ENCODE measurements at regions not wholly inside any gene's neighbourhood (a gene's known extent, or its start where the extent isn't known, plus 50 kb on each side); places are given as distances from the start of the nearest gene placed in this dataset.

- TF ChIP-seq EZH2 (IDR thresholded peaks at IDR 0.05): no peak
- no peak for TF ChIP-seq POLR2AphosphoS5 (IDR thresholded peaks at IDR 0.05; ENCODE audit: borderline replicate concordance, low read depth, low read length)
Observed at GRCh38 chr2:204416236-204416635, 129.0 kb upstream of the PARD3B start.
